Cardiac muscle cell (in vitro differentiated cells and primary cell): ENCODE measurements at regions not wholly inside any gene's neighbourhood (a gene's known extent, or its start where the extent isn't known, plus 50 kb on each side); places are given as distances from the start of the nearest gene placed in this dataset.
A peak's percentile ranks its signal among the peaks of the same experiment; 100 is the strongest.
"Not testable (repeated sequence)": the region's sequence is repeated elsewhere in the genome, so short reads cannot be mapped to it uniquely, and the experiment has no call there.

ENCODE experiments used
- DNase-seq, 2 donors: peaks; one replicate each; pipeline versions ENCODE4 v3.0.0 to v3.0.0-alpha.2; 2010 to 2017; ENCODE audit warnings: low read depth in 1 of 2, low spot score in 1 of 2
- H3K27ac ChIP-seq: fragments of 200-600 bp; sonication (generic); 2 replicates; pipeline ENCODE4 v1.5.1; 2016
- H3K27me3 ChIP-seq: fragments of 200-600 bp; sonication (generic); 2 replicates; pipeline ENCODE4 v1.6.0; 2016; ENCODE audit warnings: control low read depth
- H3K36me3 ChIP-seq: fragments of 200-600 bp; sonication (generic); 2 replicates; pipeline ENCODE4 v1.5.1; 2016; ENCODE audit warnings: control low read depth
- H3K4me1 ChIP-seq: fragments of 200-600 bp; sonication (generic); 2 replicates; pipeline ENCODE4 v1.8.1; 2017; ENCODE audit warnings: low read depth, mild to moderate bottlenecking, mixed run types
- H3K4me3 ChIP-seq: fragments of 200-600 bp; sonication (generic); 2 replicates; pipeline ENCODE4 v1.5.1; 2016; ENCODE audit warnings: mild to moderate bottlenecking
- H3K9me3 ChIP-seq: fragments of 200-600 bp; sonication (generic); 2 replicates; pipeline ENCODE4 v1.5.1; 2017; ENCODE audit warnings: low read depth, mild to moderate bottlenecking, control low read depth
- TF ChIP-seq, protein P1 (sequence below): IDR thresholded peaks from 2 replicates; pipeline ENCODE4 v1.5.1; 2012; ENCODE audit warnings: low read depth, mild to moderate bottlenecking, low read length

DNA sequence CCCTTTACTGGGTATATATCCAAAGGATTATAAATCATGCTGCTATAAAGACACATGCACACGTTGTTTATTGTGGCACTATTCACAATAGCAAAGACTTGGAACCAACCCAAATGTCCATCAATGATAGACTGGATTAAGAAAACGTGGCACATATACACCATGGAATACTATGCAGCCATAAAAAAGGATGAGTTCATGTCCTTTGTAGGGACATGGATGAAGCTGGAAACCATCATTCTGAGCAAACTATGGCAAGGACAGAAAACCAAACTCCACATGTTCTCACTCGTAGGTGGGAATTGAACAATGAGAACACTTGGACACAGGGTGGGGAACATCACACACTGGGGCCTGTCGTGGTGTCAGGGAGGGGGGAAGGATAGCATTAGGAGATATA is 59.2 kb downstream of the CXorf49B start:
- not testable (repeated sequence) for H3K4me3 ChIP-seq, DNase-seq, H3K36me3 ChIP-seq

DNA sequence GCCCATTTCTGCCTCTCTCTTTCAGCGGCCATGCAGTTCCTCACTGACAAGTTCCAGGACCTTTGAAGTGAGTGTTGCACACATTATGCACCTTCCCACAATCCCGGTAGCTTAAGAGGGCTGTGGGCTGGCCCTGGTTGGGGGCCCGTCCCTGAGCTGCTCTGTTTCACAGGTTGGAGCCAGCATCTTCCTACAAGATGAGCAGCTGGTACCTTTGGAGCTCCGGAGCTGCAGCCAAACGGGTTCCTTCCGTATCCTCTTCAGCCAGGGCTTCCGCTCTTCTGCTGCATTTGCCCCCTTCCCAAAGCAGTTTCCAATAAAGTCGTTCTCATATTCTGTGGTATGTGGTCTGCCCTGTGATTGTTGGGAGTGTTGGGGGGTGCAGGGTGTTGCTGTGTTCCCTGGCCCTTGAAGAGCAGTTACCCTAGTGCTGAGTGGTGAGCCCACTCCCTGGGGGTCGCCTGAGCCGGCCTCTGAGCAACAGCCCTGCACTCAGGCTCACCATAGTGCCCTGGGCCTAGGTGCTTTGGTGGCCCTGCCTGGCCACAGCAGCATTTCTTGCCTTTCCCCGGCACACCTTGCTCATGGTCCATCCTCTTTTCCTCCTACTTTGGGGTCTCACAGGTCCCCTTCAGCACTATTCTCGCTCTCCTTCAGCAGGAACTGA is 60.4 kb downstream of the CXorf49B start:
- H3K36me3 ChIP-seq: no peaks in the 10 kb centered on the region
- TF ChIP-seq, protein P1, sequence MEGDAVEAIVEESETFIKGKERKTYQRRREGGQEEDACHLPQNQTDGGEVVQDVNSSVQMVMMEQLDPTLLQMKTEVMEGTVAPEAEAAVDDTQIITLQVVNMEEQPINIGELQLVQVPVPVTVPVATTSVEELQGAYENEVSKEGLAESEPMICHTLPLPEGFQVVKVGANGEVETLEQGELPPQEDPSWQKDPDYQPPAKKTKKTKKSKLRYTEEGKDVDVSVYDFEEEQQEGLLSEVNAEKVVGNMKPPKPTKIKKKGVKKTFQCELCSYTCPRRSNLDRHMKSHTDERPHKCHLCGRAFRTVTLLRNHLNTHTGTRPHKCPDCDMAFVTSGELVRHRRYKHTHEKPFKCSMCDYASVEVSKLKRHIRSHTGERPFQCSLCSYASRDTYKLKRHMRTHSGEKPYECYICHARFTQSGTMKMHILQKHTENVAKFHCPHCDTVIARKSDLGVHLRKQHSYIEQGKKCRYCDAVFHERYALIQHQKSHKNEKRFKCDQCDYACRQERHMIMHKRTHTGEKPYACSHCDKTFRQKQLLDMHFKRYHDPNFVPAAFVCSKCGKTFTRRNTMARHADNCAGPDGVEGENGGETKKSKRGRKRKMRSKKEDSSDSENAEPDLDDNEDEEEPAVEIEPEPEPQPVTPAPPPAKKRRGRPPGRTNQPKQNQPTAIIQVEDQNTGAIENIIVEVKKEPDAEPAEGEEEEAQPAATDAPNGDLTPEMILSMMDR: no peak
- no peak overlapping the region for H3K4me3 ChIP-seq
- H3K27me3 ChIP-seq: no peaks in the 10 kb centered on the region
- no peaks in the 10 kb centered on the region for H3K9me3 ChIP-seq
- no peak overlapping the region for H3K27ac ChIP-seq
- no peak for DNase-seq
- no peaks in the 10 kb centered on the region for H3K4me1 ChIP-seq

More for the DNA sequence above, 59.2 kb downstream of the CXorf49B start:
- H3K9me3 ChIP-seq, H3K27me3 ChIP-seq, H3K27ac ChIP-seq, H3K4me1 ChIP-seq: not testable (repeated sequence)

DNA sequence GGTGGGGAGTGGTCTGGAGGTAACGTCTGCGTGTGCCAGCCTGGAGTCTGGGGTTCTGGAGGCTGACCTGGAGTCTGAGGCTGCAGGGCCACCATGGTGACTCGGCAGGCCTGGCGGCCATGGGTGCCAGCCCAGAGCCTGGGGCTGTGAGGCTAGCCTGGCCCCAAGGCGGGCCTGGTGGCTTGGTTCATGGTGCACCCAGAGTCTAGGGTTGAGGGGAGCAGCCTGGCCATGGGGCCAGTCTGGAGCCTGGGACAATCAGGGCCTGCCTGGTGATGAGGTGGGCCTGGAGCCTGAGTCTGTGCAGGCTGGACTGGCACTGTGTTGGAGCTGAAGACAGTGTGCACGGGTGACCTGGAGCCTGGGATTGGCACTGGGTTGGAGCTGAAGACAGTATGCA is 64.9 kb downstream of the CXorf49B start:
- no peak overlapping the region for H3K4me3 ChIP-seq
- no peaks in the 10 kb centered on the region for H3K4me1 ChIP-seq
- H3K9me3 ChIP-seq: no peaks in the 10 kb centered on the region
- no peaks in the 10 kb centered on the region for H3K36me3 ChIP-seq
- H3K27ac ChIP-seq: no peak overlapping the region
- no peak for DNase-seq
- no peaks in the 10 kb centered on the region for H3K27me3 ChIP-seq
- TF ChIP-seq, protein P1: no peak

DNA sequence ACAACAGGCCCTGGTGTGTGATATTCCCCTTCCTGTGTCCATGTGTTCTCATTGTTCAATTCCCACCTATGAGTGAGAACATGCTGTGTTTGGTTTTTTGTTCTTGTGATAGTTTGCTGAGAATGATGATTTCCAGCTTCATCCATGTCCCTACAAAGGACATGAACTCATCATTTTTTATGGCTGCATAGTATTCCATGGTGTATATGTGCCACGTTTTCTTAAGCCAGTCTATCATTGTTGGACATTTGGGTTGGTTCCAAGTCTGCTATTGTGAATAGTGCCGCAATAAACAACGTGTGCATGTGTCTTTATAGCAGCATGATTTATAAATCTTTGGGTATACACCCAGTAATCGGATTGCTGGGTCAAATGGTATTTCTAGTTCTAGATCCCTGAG is 72.6 kb upstream of the NHSL2 start:
- not testable (repeated sequence) for H3K27me3 ChIP-seq, DNase-seq, H3K4me1 ChIP-seq, H3K27ac ChIP-seq, H3K4me3 ChIP-seq, H3K9me3 ChIP-seq, H3K36me3 ChIP-seq

DNA sequence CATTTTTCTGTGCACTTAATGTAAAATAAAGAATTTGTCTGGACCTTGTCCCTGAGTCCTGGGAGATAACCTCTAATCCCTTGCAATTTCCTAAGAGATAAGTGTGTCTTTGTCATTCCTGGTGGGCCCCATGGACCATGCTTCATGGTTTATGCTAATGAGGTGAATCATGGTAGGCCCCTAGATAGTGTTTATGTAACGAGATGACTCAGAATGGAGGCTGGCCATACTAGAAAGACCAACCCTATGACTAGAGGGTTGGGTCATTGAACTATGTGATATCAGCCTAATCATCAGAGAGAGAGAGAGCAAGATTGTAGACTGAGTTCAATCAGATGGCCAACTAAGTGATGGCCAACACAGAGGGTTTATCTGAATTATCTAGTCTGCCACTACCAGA is 64.2 kb upstream of the NHSL2 start:
- H3K4me1 ChIP-seq: no peaks in the 10 kb centered on the region
- no peaks in the 10 kb centered on the region for H3K27me3 ChIP-seq
- H3K36me3 ChIP-seq: no peaks in the 10 kb centered on the region
- H3K4me3 ChIP-seq: no peak overlapping the region
- H3K9me3 ChIP-seq: peaks cover 3% of the 10 kb centered on the region
- TF ChIP-seq, protein P1: no peak
- DNase-seq: peak in 1 of 2 donors; percentile 24
- H3K27ac ChIP-seq: no peak overlapping the region

DNA sequence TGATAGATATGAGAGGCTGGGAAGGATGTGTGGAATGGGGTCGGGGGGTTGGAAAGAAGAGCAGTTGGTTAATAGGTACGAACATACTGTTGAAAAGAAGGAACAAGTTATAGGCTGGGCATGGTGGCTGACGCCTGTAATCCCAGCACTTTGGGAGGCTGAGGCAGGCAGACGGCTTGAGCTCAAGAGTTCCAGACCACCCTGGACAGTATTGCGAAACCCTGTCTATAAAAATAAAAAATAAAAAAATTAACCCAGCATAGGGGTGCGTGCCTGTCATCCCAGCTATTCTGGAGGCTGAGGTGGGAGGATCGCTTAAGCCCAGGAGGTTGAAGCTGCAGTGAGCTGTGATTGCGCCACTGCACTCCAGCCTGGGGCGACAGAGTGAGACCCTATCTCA is 58.5 kb upstream of the NHSL2 start:
- H3K4me1 ChIP-seq: no peaks in the 10 kb centered on the region
- TF ChIP-seq, protein P1: no peak
- no peaks in the 10 kb centered on the region for H3K27me3 ChIP-seq
- DNase-seq: no peak
- H3K27ac ChIP-seq: no peak overlapping the region
- peaks cover 3% of the 10 kb centered on the region for H3K9me3 ChIP-seq
- H3K36me3 ChIP-seq: no peaks in the 10 kb centered on the region
- H3K4me3 ChIP-seq: no peak overlapping the region

DNA sequence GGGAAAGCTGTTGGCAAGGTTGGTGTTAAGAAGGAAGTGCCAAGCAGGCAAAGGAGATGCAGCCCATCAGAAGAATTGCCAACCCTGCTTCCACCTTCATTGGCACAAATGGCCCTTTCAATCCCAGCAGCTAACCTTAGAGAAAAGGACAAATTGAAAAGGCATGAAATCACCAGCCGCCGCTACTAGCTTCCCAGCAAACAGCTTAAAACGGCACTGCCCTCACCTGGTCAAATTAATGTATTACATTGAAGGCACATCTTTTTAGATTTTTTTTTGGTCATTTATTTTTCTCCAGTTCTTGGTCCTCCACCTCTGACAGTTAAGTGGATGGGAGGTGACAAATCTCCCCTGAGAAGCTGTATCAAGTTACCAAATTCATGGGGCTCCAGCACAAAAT is 51.0 kb upstream of the NHSL2 start:
- DNase-seq: peak; percentile 54 to 63
- Histone ChIP-seq H3K36me3 (no peaks in the 10 kb centered on the region), H3K4me3 (no peak overlapping the region), H3K27me3 (no peaks in the 10 kb centered on the region), H3K4me1 (no peaks in the 10 kb centered on the region), H3K9me3 (no peaks in the 10 kb centered on the region), H3K27ac (no peak overlapping the region)
- TF ChIP-seq, protein P1: peak; percentile 43
